ENCODE measurements at regions not wholly inside any gene's neighbourhood (a gene's known extent, or its start where the extent isn't known, plus 50 kb on each side); places are given as distances from the start of the nearest gene placed in this dataset.

DNA sequence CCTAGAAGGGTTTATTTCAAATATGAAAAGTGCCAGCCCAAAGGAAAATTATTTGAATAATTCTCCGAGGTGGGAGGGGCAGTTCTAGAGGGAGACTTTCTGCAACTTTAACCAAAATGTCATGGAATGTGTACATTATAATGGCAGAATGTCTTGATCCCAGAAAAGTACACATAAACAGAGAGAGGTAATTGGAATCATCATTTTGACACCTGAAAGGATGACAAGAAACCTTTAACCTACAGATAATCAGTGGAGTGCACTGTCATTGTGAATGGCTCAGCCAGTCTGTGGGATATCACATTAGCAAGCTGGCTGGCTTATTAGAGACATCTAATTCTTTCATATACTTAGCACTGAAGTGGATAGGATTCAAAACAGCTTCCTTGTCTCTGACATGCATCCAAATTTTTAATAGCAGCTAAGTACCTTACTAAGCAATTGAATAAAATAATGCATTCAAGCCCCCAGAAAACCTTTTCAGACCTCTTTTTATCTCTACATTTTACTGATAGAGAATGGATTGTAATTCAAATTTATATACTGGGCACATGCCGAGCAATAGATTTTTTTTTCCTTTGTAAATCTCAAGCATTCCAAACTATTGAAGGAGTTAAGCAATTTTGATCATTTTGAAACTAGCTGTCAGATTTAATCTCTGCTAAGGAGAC is 468.6 kb downstream of the COG6 start:
- FAIRE-seq: no peak

DNA sequence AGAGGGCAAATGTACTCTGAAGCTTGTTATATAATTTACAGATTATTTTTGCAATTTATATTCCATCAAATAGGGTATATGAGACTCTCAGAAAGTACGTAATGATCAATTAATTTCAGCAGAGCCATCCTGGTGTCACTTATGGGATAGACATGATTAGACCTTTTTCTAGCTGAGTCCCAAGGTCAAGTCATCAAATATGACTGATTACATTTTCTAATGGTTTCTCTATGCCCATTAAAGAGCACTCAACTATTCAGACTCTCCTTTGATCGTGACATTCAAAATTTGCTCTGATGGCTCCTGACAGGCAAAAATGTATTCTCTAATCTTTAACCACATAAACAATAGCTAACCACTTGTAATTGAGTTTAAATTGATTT is 469.2 kb downstream of the COG6 start:
- no peak for FAIRE-seq

DNA sequence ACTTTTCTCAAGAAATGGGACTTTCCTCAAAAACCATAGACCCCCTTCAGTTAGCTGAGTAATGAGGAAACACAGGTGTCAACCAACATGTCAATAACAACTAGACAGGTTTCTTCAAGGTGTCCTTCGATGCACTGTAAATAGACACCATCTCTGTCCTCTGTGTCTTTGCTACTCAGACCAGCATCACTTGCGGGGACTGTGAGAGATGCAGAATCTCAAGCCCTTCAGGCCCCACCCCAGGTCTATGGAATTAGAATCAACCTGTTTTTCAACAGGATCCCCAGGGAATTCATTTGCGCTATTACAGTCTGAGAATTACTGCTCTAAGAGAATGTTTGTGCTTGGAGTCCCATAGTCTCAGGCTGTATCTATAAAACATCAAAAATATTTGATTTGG is 469.9 kb downstream of the COG6 start:
- no peak for FAIRE-seq

DNA sequence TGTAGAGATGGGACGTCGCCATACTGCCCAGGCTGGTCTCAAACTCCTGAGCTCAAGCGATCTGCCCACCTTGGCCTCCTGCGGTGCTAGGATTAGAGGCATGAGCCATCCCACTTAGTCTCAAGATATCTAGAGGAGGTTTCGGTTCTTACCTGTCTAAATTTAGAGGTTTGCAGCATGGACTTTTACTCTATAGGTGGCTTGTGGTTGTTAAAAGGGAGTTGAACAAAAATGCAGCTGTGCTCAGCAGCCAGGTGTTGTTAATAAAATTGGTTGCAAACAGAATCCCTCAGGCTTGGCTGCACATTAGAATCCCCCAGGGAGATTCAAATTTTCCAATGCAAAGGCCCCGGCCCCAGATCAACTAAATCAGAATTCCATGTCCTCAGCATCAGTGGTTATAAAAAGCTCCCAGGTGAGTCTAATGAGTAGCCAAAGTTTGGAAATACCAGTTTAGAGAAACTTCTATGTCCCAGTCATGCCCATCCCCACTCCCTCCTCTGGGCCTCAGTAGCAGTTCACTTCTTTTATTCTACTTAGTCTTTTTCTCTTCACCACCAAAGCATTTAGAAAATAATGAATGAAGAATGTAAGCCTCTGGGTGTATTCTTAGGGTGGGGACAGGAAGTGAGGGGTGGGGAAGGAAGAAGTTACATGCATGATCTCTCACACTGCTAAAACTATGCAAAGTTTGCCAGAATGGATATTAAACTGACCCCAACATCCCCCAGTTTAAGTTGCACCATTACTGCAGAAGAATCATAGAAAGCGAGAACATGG is 471.0 kb downstream of the COG6 start:
- FAIRE-seq: no peak

DNA sequence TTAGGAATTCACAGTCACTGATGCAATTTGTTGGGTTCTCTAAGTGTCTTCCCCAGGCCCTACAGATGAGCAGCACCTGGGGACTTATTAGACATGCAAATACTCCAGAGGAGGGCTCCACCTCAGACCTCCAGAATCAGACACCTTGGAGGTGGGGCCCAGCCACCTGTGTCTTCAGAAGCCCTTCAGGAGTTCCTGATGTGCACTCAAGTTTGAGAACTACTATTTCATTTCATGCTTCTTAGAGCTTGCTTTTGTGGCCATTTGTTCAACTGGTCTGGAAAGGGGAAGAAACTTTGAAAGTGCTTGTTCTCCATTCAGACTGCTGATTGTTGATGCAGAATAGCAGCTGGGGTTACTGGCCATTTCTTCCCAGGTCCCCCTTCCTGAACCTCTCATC is 472.0 kb downstream of the COG6 start:
- no peak for FAIRE-seq

- no peak for FAIRE-seq
Measured at GRCh38 chr13:40127925-40128324, 472.5 kb downstream of the COG6 start.

DNA sequence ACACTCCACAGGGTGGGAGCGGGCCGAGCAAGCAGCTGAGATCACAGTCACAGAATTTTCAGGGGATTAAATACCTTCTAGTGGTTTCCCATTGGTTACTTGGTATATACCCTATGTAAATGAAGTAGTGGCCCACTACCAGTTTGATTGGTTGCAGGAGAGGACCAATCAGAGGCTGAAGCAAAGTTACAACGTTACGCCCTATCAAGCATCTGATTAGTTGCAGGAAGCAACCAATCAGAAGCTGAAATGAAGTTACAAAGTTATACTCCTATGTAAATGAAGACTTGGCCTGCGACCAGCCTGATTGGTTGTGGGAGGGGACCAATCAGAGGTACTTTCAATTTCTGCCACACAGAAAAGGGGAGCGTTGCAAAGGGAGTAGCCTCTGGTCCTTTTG is 474.0 kb downstream of the COG6 start:
- FAIRE-seq: no peak

DNA sequence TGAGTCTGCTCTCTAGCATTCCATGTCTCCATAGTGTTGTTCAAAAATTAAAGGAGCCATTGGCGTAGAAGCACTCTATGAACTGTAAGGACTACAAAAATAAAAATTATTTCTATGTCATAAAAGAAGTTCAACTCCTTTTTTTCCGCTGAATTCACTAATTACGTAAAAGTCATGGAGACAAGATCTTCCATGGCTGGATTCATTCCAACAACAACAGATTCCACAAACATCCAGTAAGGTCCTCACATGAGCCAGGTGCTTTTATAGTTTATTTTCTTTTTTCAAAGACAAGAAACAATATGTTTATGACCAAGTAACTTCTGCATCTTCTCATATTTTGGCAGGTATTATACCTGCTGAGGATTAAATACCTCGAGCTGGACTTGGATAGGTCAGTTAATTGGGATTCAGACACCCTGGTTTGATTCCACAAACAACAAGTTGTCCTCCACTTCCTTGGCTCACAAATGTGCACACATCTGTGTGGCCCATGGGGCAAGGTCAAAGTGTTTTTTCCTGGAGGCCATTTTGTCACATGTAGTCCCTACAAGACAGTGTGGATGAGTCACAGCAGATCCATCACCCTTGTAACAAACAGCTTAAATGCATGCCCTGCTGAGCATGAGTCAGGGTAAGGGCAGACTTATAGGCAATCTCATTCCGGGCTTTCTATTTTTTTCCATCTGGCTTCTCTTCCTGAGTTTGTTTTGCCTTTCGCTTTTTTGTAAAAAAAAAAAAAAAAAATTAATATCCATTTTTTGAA is 475.6 kb downstream of the COG6 start:
- no peak for FAIRE-seq

- no peak for FAIRE-seq
Measured at GRCh38 chr13:40132249-40132648, 476.8 kb downstream of the COG6 start.

DNA sequence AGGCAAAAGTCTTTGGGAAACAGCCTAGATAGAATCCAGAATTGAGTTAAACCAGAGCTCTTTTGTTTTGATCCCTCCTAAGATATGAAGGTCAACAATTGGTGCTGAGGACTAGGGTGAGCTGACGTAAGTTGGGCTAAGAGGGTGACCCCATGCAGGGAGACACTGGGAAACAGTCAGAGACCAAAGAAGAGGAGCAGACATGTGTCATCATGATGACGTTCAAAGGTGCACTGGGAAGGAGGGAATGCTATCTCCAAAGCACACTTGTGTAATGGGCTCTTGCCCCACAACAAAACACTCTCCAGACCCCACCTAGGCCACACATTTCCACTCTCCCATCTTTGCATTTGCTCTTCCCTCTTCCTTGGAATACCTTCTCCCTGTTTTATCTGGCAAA is 481.4 kb downstream of the COG6 start:
- no peak for FAIRE-seq

GRCh38 chr13:40137400-40137799 is 481.9 kb downstream of the COG6 start:
- no peak for FAIRE-seq

GRCh38 chr13:40139896-40140520 is 484.5 kb downstream of the COG6 start:
- no peak for FAIRE-seq

DNA sequence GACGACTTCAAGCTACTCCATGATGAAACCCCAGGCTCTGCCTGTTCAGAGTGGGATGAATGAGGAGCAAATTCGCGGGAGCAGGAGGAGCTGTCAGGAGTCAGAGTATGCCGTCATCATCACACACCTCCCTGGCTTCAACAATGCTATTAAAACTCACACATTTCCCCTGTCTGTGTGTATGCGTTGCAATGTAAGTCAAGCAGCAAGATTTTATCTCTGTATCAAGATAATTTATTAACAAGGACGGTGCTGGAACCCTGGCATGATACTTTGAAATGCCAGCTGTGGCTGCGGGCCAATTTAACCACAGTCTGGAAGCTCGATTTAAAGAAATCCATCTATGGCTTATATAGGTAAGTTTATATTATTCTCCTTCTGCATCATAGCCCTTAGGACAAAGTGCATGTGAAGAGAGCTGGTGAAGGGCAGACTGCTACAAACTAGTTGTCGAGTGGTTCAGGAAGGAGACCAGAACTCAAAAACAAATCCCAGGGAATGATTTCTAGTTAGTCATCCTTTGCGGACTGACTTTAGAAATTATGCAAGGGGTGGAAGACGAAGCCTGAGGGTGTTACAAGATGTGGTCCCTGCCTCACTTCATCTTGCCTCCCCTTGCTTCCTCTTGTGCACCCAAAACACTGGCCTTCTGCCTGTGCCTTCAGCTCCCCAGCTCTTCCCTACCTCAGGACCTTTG is 486.5 kb downstream of the COG6 start:
- FAIRE-seq: no peak

DNA sequence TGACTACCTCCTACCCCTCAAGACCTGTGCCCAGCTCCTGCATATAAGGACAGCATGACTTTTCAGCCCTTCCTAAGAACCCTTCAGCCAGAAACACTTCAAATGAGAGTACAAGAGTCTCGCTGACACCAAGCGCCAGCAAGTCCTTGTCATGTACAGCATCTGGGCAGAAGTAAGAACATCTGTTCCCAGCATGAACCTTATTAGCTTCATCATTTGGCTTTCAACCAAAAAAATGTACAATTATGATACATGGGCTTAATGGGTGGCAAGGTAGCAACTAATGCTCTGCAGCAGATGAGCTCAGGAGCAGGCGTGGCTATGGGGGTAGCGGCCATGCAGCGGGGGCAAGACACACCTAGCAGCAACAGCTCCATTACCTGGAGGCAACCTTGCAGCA is 487.6 kb downstream of the COG6 start:
- FAIRE-seq: no peak

GRCh38 chr13:40143559-40143958 is 488.1 kb downstream of the COG6 start:
- FAIRE-seq: no peak

- no peak for FAIRE-seq
Measured at GRCh38 chr13:40145139-40145538, 489.7 kb downstream of the COG6 start.

- no peak for FAIRE-seq
Measured at GRCh38 chr13:40146063-40146462, 490.6 kb downstream of the COG6 start.

- FAIRE-seq: no peak
Measured at GRCh38 chr13:40146611-40147117, 491.2 kb downstream of the COG6 start.

- FAIRE-seq: no peak
Measured at GRCh38 chr13:40148101-40148500, 492.6 kb downstream of the COG6 start.

DNA sequence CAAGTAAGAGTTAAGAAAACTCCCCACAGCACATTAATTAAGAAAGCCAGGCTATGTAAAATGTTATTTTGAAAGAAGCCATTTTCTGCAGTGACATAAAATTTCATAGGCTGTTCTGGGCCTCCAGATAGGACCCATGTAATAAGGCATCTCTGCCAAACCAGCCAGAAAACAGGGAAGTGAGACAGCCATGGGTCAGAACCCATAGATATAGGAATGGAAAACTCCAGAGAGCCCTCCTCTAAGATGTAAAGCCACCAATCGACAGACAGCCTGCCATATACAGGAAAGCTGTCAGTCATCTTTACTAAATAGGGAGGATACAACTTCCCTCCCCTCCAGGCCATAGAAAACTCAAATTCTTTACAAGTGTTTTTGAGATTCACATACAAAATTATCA is 493.3 kb downstream of the COG6 start:
- no peak for FAIRE-seq

DNA sequence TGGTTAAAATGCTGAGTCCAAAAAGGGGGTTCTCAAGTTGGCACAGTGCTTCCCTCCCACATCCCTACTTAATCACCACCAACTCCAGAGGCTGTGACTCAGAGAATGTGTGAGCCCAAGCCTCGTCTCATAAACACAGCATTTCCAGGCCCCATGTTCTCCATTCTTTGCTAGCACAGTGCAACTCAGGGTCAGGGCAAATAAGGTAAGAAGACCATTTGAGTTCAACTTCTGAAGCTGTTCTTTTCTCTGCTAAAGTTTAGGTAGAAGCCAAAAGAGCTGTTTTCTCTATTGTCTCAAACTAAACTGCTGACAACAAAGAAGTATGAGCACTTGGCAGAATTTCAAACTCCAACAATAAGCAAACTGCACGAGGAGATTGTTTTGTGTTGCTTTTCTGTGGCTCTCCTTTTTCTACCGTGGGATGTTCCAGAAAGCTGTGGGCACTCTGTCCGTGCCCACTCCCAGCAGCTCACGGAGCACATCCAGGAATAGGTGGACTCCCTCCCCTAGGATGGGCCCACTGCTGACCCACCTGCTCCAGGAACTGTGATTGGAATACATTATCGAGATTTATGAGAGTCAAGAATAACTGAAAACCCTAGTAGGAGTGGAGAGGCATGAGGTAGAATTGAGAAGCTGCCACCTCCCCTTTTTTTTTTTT is 494.3 kb downstream of the COG6 start:
- FAIRE-seq: no peak

DNA sequence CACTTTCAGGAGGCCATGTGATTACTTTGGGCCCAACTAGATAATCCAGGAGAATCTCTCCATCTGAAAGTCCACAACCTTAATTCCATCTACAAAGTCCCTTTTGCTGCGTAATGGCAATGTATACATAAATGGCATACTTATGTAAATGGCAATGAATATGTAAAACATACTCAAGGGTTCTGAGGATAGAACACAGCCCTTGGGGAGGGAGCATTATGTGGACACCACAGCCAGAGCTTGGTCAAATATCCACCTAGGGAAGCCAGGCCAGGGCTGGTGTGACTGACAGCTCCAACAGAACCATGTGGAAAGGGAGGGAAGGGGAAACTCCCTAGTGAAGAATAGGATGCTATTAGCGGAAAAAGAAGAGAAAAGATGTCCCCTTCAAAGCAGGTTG is 496.2 kb downstream of the COG6 start:
- FAIRE-seq: no peak
